Spleen (tissue), 11 donors: ENCODE measurements at regions not wholly inside any gene's neighbourhood (a gene's known extent, or its start where the extent isn't known, plus 50 kb on each side); places are given as distances from the start of the nearest gene placed in this dataset.

Experiments
- DNase-seq: peaks from one replicate; pipeline ENCODE4 v3.0.0-alpha.2; 2020
- H3K27ac ChIP-seq, 8 donors: fragments of 200-600 bp; sonication (generic) in 7 of 8; 1 replicate in 4 of 8; 2 replicates in 4 of 8; pipeline versions ENCODE4 v1.5.0 to v1.8.0; 2016 to 2021; ENCODE audit warnings: inconsistent platforms in 4 of 8, mild to moderate bottlenecking in 4 of 8, moderate library complexity in 1 of 8
- H3K27me3 ChIP-seq, 7 donors: fragments of 200-600 bp; sonication (generic) in 6 of 7; replicated peaks in 1 of 7; 1 replicate in 4 of 7; 2 replicates in 3 of 7; pipeline versions ENCODE4 v1.5.0 to v1.8.0; 2016 to 2021; ENCODE audit warnings: inconsistent platforms in 3 of 7, mild to moderate bottlenecking in 1 of 7
- H3K36me3 ChIP-seq, 6 donors: fragments of 200-600 bp; sonication (generic) in 5 of 6; 1 replicate in 4 of 6; 2 replicates in 2 of 6; pipeline versions ENCODE4 v1.5.0 to v1.8.0; 2016 to 2021; ENCODE audit warnings: inconsistent platforms in 2 of 6
- H3K4me1 ChIP-seq, 6 donors: fragments of 200-600 bp; sonication (generic) in 5 of 6; 1 replicate in 3 of 6; 2 replicates in 3 of 6; pipeline versions ENCODE4 v1.5.0 to v1.8.0; 2016 to 2021; ENCODE audit warnings: inconsistent platforms in 3 of 6
- H3K4me3 ChIP-seq, 8 donors: fragments of 200-600 bp; sonication (generic) in 7 of 8; 1 replicate in 4 of 8; 2 replicates in 4 of 8; pipeline versions ENCODE4 v1.5.0 to v1.8.0; 2016 to 2021; ENCODE audit warnings: inconsistent platforms in 4 of 8, mild to moderate bottlenecking in 4 of 8, moderate library complexity in 2 of 8
- H3K9me3 ChIP-seq, 8 donors: fragments of 200-600 bp; sonication (generic) in 7 of 8; 1 replicate in 4 of 8; 2 replicates in 4 of 8; pipeline versions ENCODE4 v1.5.0 to v1.8.0; 2016 to 2021; ENCODE audit warnings: inconsistent platforms in 4 of 8
- POLR2A ChIP-seq, 3 donors: fragments of 450-650 bp; IDR thresholded peaks; one replicate each; pipeline ENCODE4 v1.5.1; 2017; ENCODE audit warnings: antibody characterized with exemption in 3 of 3, mild to moderate bottlenecking in 1 of 3
- POLR2AphosphoS5 ChIP-seq, 3 donors: sonication (generic); formaldehyde crosslinking; IDR thresholded peaks; one replicate each; pipeline ENCODE4 v1.5.1; 2017; ENCODE audit warnings: antibody characterized with exemption in 3 of 3
- WGBS, 5 donors: extraction: QIAGEN DNeasy Blood & Tissue Kit in 3 of 5; methylation state at CpG; one replicate each; pipeline versions ENCODE4 v1.1.5 to v1.1.7; 2013 to 2018; 5-methylcytosine and 5-hydroxymethylcytosine counted together
- intact Hi-C: fragments of 100-400 bp; cut with DNase I; formaldehyde crosslinking; loops from one replicate; pipeline ENCODE4 v1.15.0; 2023; ENCODE audit warnings: low total_unique reads
- TF ChIP-seq, protein P1 (sequence below), 11 experiments: fragments of 200-600 bp in 7 of 11; fragments of 450-650 bp in 4 of 11; sonication (generic) in 4 of 11; IDR thresholded peaks in 8 of 11; conservative IDR thresholded peaks in 3 of 11; 1 replicate in 7 of 11; 2 replicates in 4 of 11; pipeline versions ENCODE4 v1.4.0 to v1.8.0; 2016 to 2021; ENCODE audit warnings: antibody characterized with exemption in 11 of 11, inconsistent platforms in 4 of 11, mild to moderate bottlenecking in 1 of 11
- donor health status: healthy with polysubstance abuse.
- donor health status: DM: no; HTN: no; CAD: no; lungs with moderate emphysema.
- donor health status: DM: no; HTN: no; CAD: no.
- donor health status: Bipolar disorder and iron deficiency.
- donor health status: healthy.
- donor health status: DM: no; HTN: no; CAD: no.
- donor health status: DM: yes; HTN: yes; CAD: no.

DNA sequence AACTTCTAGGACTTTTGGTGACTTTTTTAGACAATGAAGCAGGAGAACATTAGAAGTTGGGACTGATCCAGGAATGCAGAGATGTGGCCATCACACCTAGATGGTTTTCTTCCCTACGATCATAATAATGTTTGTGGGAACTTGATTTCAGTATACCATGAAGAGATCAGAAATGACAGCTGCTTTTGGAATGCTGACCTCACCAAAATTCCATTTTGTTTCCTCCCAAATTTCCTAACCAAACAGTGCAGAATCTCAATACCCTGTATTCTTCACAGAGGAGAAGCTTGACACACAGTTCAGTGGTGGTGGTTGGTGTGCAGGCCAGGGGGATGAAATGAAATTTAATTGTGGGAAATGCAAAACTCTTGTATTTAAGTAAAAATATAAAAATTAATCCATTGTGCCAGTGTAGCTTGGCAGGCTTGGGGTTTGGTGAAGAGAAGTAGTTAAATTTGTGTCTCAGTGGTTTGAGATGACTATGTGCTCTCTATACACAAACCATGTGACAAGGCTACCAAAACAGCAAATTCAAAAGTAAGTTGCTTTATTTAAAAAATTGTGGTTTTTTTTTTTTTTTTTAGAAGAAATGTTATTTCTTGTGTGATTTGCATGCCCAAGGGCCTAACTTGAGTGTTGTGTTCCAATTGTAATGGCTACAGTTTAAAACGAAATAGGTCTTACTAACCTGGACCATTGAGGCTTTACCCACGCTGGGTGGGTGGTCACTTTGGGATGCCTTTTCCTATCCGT lies 252.4 kb downstream of the LPIN1 start:
- DNase-seq: no peak
- no peaks in the 10 kb centered on the region for H3K4me1 ChIP-seq
- H3K4me3 ChIP-seq: no peak overlapping the region
- peaks cover 0 to 13% (median 3%) of the 10 kb centered on the region in 8 donors for H3K9me3 ChIP-seq
- intact Hi-C loops: no loop called here
- H3K36me3 ChIP-seq: no peaks in the 10 kb centered on the region
- no peak overlapping the region for H3K27ac ChIP-seq
- WGBS, 5 donors: 68 to 91% (median 88%) methylated on average over 4 of the region's 4 CpGs
- no peaks in the 10 kb centered on the region for H3K27me3 ChIP-seq
- TF ChIP-seq POLR2A (IDR thresholded peaks at IDR 0.05) (no peak), POLR2AphosphoS5 (IDR thresholded peaks at IDR 0.05) (no peak)
- TF ChIP-seq, protein P1, sequence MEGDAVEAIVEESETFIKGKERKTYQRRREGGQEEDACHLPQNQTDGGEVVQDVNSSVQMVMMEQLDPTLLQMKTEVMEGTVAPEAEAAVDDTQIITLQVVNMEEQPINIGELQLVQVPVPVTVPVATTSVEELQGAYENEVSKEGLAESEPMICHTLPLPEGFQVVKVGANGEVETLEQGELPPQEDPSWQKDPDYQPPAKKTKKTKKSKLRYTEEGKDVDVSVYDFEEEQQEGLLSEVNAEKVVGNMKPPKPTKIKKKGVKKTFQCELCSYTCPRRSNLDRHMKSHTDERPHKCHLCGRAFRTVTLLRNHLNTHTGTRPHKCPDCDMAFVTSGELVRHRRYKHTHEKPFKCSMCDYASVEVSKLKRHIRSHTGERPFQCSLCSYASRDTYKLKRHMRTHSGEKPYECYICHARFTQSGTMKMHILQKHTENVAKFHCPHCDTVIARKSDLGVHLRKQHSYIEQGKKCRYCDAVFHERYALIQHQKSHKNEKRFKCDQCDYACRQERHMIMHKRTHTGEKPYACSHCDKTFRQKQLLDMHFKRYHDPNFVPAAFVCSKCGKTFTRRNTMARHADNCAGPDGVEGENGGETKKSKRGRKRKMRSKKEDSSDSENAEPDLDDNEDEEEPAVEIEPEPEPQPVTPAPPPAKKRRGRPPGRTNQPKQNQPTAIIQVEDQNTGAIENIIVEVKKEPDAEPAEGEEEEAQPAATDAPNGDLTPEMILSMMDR (IDR thresholded peaks at IDR 0.05 in 8 of 11, conservative IDR thresholded peaks at IDR 0.05 in 3 of 11): no peak

GRCh38 chr2:12001621-12002020 lies 255.2 kb downstream of the LPIN1 start:
- peaks cover 0 to 7% (median 0%) of the 10 kb centered on the region in 8 donors for H3K9me3 ChIP-seq
- intact Hi-C loops: no loop called here
- H3K27me3 ChIP-seq: no peaks in the 10 kb centered on the region
- H3K4me3 ChIP-seq: no peak overlapping the region
- H3K4me1 ChIP-seq: peaks cover 7 to 20% (median 15%) of the 10 kb centered on the region in 6 donors
- TF ChIP-seq POLR2AphosphoS5 (IDR thresholded peaks at IDR 0.05) (no peak), POLR2A (IDR thresholded peaks at IDR 0.05) (no peak)
- TF ChIP-seq, protein P1 (IDR thresholded peaks at IDR 0.05 in 8 of 11, conservative IDR thresholded peaks at IDR 0.05 in 3 of 11): no peak
- no peak overlapping the region for H3K27ac ChIP-seq
- DNase-seq: no peak
- 87 to 96% (median 96%) methylated on average over 1 of the region's 1 CpG for WGBS, 5 donors
- no peaks in the 10 kb centered on the region for H3K36me3 ChIP-seq

GRCh38 chr2:12002215-12002614 lies 255.8 kb downstream of the LPIN1 start:
- H3K27ac ChIP-seq: no peak overlapping the region

GRCh38 chr2:12004713-12005112 lies 258.3 kb downstream of the LPIN1 start:
- no peak overlapping the region for H3K4me3 ChIP-seq
- TF ChIP-seq POLR2A (IDR thresholded peaks at IDR 0.05) (no peak), POLR2AphosphoS5 (IDR thresholded peaks at IDR 0.05) (no peak)
- TF ChIP-seq, protein P1 (IDR thresholded peaks at IDR 0.05 in 8 of 11, conservative IDR thresholded peaks at IDR 0.05 in 3 of 11): no peak
- intact Hi-C loops: no loop called here
- H3K9me3 ChIP-seq: peaks cover 0 to 7% (median 0%) of the 10 kb centered on the region in 8 donors
- H3K27ac ChIP-seq: no peak overlapping the region
- H3K27me3 ChIP-seq: no peaks in the 10 kb centered on the region
- no peaks in the 10 kb centered on the region for H3K36me3 ChIP-seq
- WGBS, 5 donors: 95 to 100% (median 98%) methylated on average over 6 of the region's 6 CpGs
- DNase-seq: no peak
- peaks cover 7 to 44% (median 17%) of the 10 kb centered on the region in 6 donors for H3K4me1 ChIP-seq

More at GRCh38 chr2:12002215-12002614, 255.8 kb downstream of the LPIN1 start:
- Histone ChIP-seq H3K27me3 (no peaks in the 10 kb centered on the region), H3K36me3 (no peaks in the 10 kb centered on the region), H3K4me3 (no peak overlapping the region), H3K9me3 (peaks cover 0 to 7% (median 0%) of the 10 kb centered on the region in 8 donors), H3K4me1 (peaks cover 7 to 26% (median 17%) of the 10 kb centered on the region in 6 donors)
- 65 to 81% (median 74%) methylated on average over 3 of the region's 3 CpGs for WGBS, 5 donors
- intact Hi-C loops: no loop called here
- DNase-seq: no peak
- TF ChIP-seq POLR2AphosphoS5 (IDR thresholded peaks at IDR 0.05): no peak
- TF ChIP-seq, protein P1 (IDR thresholded peaks at IDR 0.05 in 8 of 11, conservative IDR thresholded peaks at IDR 0.05 in 3 of 11): no peak
- no peak for TF ChIP-seq POLR2A (IDR thresholded peaks at IDR 0.05)
